ENCODE measurements at regions not wholly inside any gene's neighbourhood (a gene's known extent, or its start where the extent isn't known, plus 50 kb on each side); places are given as distances from the start of the nearest gene placed in this dataset.

- Mint-ChIP-seq H3K4me1 (peaks cover 2% of the 10 kb centered on the region; the same call in 1 of the 2 replicates), H3K27ac (no peak overlapping the region), H3K36me3 (peaks cover 9% of the 10 kb centered on the region), H3K4me3 (no peak overlapping the region), H3K9me3 (peaks cover 18% of the 10 kb centered on the region), H3K27me3 (ENCODE audit: low read depth) (no peaks in the 10 kb centered on the region)
- ATAC-seq (no peak), DNase-seq (ENCODE audit: low spot score) (no peak)
- POLR2A ChIA-PET = no interaction called here
- TF ChIP-seq ZNF416 (CRISPR knock-in tag; IDR thresholded peaks at IDR 0.05) (no peak), PRRX2 (CRISPR knock-in tag; IDR thresholded peaks at IDR 0.05) (no peak)
- CTCF ChIA-PET = no interaction called here
These were observed 109.8 kb downstream of the RFX6 start for GRCh38 chr6:116986819-116987218.

DNA sequence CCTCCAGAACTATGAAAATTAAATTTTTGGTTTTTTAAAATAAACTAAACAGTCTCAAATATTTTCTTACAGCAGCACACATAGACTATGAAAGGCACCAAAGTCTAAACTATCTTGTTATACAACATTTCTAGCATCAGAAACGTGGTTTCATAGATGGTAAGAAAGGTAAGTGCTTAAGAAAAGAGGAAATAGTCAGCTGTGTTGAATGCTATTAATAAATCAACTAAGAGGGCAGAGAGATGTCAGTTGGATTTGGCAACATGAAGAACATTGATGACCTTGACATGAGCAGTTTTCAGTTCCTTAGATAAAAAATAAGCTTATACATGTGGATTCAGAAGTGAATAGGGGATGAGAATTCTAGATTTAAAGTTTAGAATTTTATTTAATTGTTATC is 113.6 kb downstream of the RFX6 start:
- Mint-ChIP-seq H3K27me3 (ENCODE audit: low read depth) (no peaks in the 10 kb centered on the region), H3K36me3 (peaks cover 7% of the 10 kb centered on the region), H3K4me1 (peaks cover 2% of the 10 kb centered on the region; the same call in 1 of the 2 replicates), H3K27ac (no peak overlapping the region), H3K4me3 (no peak overlapping the region), H3K9me3 (peaks cover 16% of the 10 kb centered on the region)
- TF ChIP-seq TEAD1 (CRISPR knock-in tag; IDR thresholded peaks at IDR 0.05) (no peak), SP1 (CRISPR knock-in tag; conservative IDR thresholded peaks at IDR 0.05) (no peak)
- ChIA-PET POLR2A (no interaction called here), CTCF (no interaction called here)
- DNase-seq (ENCODE audit: low spot score) (no peak), ATAC-seq (no peak)

DNA sequence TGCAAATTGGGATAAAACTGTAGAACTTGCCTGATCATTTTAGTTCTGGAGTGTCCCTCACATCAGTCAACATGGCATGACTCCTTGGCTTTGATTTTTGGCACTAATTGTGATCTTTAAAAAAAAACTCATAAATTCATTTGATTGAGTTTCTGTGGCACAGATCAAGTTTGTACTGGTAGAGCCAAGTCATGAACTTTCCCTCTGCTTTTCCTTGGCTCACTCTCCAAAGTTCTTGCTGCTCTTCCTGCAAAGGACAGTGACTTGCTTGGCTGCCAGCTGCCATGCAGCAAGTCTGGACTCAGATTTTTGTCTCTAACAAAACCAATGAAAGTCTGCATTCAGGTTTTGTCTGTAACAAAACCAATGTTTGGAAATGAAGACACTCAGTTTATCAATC is 115.5 kb downstream of the RFX6 start:
- ATAC-seq (no peak), DNase-seq (ENCODE audit: low spot score) (no peak)
- no peak overlapping the region for H3K4me3 Mint-ChIP-seq
- H3K9me3 Mint-ChIP-seq = peaks cover 18% of the 10 kb centered on the region
- POLR2A ChIA-PET = no interaction called here
- no peaks in the 10 kb centered on the region for H3K27me3 Mint-ChIP-seq (ENCODE audit: low read depth)
- peaks cover 9% of the 10 kb centered on the region for H3K36me3 Mint-ChIP-seq
- no peak overlapping the region for H3K27ac Mint-ChIP-seq
- H3K4me1 Mint-ChIP-seq = peaks cover 10% of the 10 kb centered on the region
- CTCF ChIA-PET = no interaction called here
- no peak for TF ChIP-seq ZBTB43 (CRISPR knock-in tag; IDR thresholded peaks at IDR 0.05)
- TF ChIP-seq ZNF423 (CRISPR knock-in tag; IDR thresholded peaks at IDR 0.05) = no peak
- TF ChIP-seq MYBL2 (CRISPR knock-in tag; IDR thresholded peaks at IDR 0.05) = no peak
- TF ChIP-seq IRF2 (CRISPR knock-in tag; IDR thresholded peaks at IDR 0.05; ENCODE audit: borderline replicate concordance, low read depth) = no peak
- TF ChIP-seq, protein P1, sequence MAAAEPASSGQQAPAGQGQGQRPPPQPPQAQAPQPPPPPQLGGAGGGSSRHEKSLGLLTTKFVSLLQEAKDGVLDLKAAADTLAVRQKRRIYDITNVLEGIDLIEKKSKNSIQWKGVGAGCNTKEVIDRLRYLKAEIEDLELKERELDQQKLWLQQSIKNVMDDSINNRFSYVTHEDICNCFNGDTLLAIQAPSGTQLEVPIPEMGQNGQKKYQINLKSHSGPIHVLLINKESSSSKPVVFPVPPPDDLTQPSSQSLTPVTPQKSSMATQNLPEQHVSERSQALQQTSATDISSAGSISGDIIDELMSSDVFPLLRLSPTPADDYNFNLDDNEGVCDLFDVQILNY (CRISPR knock-in tag; IDR thresholded peaks at IDR 0.05) = no peak
- no peak for TF ChIP-seq ZNF425 (CRISPR knock-in tag; conservative IDR thresholded peaks at IDR 0.05)
- no peak for TF ChIP-seq ARID4B (CRISPR knock-in tag; IDR thresholded peaks at IDR 0.05; ENCODE audit: borderline replicate concordance)
- TF ChIP-seq, protein P2, sequence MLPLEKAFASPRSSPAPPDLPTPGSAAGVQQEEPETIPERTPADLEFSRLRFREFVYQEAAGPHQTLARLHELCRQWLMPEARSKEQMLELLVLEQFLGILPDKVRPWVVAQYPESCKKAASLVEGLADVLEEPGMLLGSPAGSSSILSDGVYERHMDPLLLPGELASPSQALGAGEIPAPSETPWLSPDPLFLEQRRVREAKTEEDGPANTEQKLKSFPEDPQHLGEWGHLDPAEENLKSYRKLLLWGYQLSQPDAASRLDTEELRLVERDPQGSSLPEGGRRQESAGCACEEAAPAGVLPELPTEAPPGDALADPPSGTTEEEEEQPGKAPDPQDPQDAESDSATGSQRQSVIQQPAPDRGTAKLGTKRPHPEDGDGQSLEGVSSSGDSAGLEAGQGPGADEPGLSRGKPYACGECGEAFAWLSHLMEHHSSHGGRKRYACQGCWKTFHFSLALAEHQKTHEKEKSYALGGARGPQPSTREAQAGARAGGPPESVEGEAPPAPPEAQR (CRISPR knock-in tag; IDR thresholded peaks at IDR 0.05) = no peak
- TF ChIP-seq KAT7 (CRISPR knock-in tag; IDR thresholded peaks at IDR 0.05; ENCODE audit: borderline replicate concordance) = no peak
- TF ChIP-seq E2F4 (CRISPR knock-in tag; IDR thresholded peaks at IDR 0.05; ENCODE audit: borderline replicate concordance, low read depth) = no peak
- no peak for TF ChIP-seq RELA (CRISPR knock-in tag; IDR thresholded peaks at IDR 0.05; ENCODE audit: borderline replicate concordance)
- TF ChIP-seq, protein P3, sequence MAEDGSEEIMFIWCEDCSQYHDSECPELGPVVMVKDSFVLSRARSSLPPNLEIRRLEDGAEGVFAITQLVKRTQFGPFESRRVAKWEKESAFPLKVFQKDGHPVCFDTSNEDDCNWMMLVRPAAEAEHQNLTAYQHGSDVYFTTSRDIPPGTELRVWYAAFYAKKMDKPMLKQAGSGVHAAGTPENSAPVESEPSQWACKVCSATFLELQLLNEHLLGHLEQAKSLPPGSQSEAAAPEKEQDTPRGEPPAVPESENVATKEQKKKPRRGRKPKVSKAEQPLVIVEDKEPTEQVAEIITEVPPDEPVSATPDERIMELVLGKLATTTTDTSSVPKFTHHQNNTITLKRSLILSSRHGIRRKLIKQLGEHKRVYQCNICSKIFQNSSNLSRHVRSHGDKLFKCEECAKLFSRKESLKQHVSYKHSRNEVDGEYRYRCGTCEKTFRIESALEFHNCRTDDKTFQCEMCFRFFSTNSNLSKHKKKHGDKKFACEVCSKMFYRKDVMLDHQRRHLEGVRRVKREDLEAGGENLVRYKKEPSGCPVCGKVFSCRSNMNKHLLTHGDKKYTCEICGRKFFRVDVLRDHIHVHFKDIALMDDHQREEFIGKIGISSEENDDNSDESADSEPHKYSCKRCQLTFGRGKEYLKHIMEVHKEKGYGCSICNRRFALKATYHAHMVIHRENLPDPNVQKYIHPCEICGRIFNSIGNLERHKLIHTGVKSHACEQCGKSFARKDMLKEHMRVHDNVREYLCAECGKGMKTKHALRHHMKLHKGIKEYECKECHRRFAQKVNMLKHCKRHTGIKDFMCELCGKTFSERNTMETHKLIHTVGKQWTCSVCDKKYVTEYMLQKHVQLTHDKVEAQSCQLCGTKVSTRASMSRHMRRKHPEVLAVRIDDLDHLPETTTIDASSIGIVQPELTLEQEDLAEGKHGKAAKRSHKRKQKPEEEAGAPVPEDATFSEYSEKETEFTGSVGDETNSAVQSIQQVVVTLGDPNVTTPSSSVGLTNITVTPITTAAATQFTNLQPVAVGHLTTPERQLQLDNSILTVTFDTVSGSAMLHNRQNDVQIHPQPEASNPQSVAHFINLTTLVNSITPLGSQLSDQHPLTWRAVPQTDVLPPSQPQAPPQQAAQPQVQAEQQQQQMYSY (CRISPR knock-in tag; IDR thresholded peaks at IDR 0.05) = no peak
